GM12864 (cell line): ENCODE measurements at regions not wholly inside any gene's neighbourhood (a gene's known extent, or its start where the extent isn't known, plus 50 kb on each side); places are given as distances from the start of the nearest gene placed in this dataset.

ENCODE experiments used
- DNase-seq: peaks from one replicate; pipeline ENCODE4 v3.0.0-alpha.2; 2011; ENCODE audit warnings: low read depth
- H3K4me3 ChIP-seq: 2 replicates; pipeline ENCODE4 v1.5.1; 2011; ENCODE audit warnings: mild to moderate bottlenecking, low read depth, low read length, control low read depth
- TF ChIP-seq, protein P1 (sequence below): IDR thresholded peaks from 2 replicates; pipeline ENCODE4 v1.5.1; 2011; ENCODE audit warnings: low read depth, mild to moderate bottlenecking, moderate library complexity, low read length, control low read depth, inconsistent platforms; ENCODE audit errors: missing control alignments

DNA sequence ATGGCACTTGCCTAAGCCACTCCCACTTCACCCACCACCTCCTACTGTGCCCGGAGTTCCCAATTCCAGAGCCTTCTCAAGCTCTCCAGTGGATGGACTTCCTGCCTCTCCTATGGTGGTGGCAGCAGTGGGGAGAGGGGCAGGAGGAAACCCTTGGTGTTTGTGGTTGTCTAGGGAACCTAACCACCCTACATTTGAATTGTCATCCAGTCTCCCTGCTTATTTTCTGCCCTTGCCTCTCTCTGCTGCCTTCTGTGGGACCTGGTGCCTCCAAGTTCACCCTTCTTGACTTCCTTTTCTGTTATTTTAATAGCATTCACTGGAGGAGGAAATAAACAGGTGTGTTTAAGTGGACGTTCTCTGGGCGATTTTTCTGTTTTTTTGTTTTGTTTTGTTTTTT, 50.0 kb upstream of the HPCAL1 start:
- DNase-seq, result no peak
- H3K4me3 ChIP-seq, result no peak overlapping the region
- TF ChIP-seq, protein P1, sequence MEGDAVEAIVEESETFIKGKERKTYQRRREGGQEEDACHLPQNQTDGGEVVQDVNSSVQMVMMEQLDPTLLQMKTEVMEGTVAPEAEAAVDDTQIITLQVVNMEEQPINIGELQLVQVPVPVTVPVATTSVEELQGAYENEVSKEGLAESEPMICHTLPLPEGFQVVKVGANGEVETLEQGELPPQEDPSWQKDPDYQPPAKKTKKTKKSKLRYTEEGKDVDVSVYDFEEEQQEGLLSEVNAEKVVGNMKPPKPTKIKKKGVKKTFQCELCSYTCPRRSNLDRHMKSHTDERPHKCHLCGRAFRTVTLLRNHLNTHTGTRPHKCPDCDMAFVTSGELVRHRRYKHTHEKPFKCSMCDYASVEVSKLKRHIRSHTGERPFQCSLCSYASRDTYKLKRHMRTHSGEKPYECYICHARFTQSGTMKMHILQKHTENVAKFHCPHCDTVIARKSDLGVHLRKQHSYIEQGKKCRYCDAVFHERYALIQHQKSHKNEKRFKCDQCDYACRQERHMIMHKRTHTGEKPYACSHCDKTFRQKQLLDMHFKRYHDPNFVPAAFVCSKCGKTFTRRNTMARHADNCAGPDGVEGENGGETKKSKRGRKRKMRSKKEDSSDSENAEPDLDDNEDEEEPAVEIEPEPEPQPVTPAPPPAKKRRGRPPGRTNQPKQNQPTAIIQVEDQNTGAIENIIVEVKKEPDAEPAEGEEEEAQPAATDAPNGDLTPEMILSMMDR, result no peak
